Fibroblast of the aortic adventitia (primary cell): ENCODE measurements at regions not wholly inside any gene's neighbourhood (a gene's known extent, or its start where the extent isn't known, plus 50 kb on each side); places are given as distances from the start of the nearest gene placed in this dataset.

Experiments
- DNase-seq: peaks from one replicate; pipeline ENCODE4 v3.0.0-alpha.2; 2010; ENCODE audit warnings: low read depth
- H3K4me3 ChIP-seq: 2 replicates; pipeline ENCODE4 v1.5.1; 2011; ENCODE audit warnings: low read depth, mild to moderate bottlenecking, control low read depth, low read length, moderate library complexity
- TF ChIP-seq, protein P1 (sequence below): IDR thresholded peaks from 2 replicates; pipeline ENCODE4 v1.5.1; 2011; ENCODE audit warnings: mild to moderate bottlenecking, low read length, control low read depth, inconsistent platforms; ENCODE audit not compliant: insufficient read depth

DNA sequence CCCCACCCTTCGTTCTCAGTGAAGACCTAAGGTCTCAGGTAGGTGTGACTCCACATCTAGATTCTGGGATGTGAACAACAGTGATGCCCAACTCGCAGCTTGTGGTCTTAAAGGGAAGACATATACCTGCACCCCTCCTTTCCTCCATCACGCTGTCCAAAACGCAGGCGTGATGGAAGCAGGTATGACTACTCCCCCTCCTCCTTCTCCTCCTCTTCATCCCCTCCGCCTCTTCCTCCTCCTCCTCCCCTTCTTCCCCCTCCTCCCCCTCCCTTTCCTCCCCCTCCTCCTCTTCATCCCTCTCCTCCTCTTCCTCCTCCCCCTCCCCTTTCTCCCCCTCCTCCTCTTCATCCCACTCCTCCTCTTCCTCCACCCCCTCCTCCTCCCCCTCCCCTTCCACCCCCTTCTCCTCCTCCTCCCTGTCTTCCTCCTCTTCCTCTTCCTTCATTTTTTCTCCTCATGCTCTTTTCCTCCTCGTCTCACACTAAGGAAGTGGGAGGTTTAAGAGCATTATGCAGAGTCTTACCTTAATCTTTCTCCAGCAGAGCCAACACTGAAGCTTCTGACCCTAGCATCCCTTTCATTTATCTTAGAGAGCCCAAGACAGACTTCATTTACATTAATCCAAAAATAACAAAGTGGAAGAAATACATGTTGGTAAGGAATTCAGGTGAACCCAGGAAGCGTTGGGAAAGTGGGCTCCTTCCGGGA is 352.5 kb downstream of the FOXL1 start:
- H3K4me3 ChIP-seq, result no peak overlapping the region
- DNase-seq, result no peak
- TF ChIP-seq, protein P1, sequence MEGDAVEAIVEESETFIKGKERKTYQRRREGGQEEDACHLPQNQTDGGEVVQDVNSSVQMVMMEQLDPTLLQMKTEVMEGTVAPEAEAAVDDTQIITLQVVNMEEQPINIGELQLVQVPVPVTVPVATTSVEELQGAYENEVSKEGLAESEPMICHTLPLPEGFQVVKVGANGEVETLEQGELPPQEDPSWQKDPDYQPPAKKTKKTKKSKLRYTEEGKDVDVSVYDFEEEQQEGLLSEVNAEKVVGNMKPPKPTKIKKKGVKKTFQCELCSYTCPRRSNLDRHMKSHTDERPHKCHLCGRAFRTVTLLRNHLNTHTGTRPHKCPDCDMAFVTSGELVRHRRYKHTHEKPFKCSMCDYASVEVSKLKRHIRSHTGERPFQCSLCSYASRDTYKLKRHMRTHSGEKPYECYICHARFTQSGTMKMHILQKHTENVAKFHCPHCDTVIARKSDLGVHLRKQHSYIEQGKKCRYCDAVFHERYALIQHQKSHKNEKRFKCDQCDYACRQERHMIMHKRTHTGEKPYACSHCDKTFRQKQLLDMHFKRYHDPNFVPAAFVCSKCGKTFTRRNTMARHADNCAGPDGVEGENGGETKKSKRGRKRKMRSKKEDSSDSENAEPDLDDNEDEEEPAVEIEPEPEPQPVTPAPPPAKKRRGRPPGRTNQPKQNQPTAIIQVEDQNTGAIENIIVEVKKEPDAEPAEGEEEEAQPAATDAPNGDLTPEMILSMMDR, result no peak

GRCh38 chr16:86931410-86931941 is 353.1 kb downstream of the FOXL1 start:
- peak; percentile 99 for DNase-seq
- TF ChIP-seq, protein P1, result peak; percentile 21
- peak overlapping the region; percentile 28 for H3K4me3 ChIP-seq

DNA sequence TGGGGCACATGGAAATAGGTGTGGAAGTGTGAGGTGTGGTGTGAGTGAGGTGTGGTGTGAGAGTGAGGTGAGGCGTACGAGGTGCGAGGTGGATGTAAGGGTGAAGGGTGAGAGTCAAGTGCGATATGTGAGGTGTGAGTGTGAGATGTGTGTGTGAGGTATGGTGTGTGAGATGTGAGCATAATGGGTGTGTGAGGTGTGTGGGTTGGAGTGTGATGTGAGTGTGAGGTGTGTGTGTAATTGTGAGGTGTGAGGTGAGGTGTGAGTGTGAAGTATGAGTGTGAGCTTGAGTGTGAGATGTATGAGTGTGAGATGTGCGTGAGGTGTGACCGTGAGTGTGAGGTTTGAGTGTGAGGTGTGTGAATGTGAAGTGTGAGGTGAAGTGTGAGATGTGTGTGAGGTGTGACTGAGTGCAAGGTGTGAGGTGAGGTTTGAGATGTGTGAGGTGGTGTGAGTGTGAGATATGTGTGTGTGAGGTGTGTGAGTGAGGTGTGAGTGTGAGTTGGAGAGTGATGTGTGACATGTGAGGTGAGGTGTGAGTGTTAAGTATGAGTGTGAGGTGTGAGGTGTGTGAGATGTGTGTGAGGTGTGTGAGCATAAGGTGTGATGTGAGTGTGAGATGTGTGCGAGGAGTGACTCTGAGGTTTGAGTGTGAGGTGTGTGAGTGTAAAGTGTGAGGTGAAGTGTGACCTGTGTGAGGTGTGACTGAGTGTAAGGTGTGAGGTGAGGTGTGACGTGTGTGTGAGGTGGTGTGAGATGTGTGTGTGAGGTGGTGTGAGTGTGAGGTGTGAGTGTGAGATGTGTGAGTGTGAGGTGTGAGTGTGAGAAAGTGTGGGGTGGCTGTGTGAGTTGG is 354.0 kb downstream of the FOXL1 start:
- no peak for DNase-seq
- H3K4me3 ChIP-seq, result no peak overlapping the region

GRCh38 chr16:86934581-86935375 is 356.4 kb downstream of the FOXL1 start:
- no peak for DNase-seq
- no peak overlapping the region for H3K4me3 ChIP-seq
- TF ChIP-seq, protein P1, result no peak

More for the DNA sequence above, 354.0 kb downstream of the FOXL1 start:
- TF ChIP-seq, protein P1, result no peak

GRCh38 chr16:86939609-86940008 is 361.3 kb downstream of the FOXL1 start:
- TF ChIP-seq, protein P1, result no peak
- no peak for DNase-seq
- H3K4me3 ChIP-seq, result no peak overlapping the region

- TF ChIP-seq, protein P1, result no peak
- no peak overlapping the region for H3K4me3 ChIP-seq
- no peak for DNase-seq
Measured at GRCh38 chr16:86941731-86942130, 363.4 kb downstream of the FOXL1 start.
